ENCODE measurements at regions not wholly inside any gene's neighbourhood (a gene's known extent, or its start where the extent isn't known, plus 50 kb on each side); places are given as distances from the start of the nearest gene placed in this dataset.

- intact Hi-C loops (cut with micrococcal nuclease), result no loop called here
- Mint-ChIP-seq H3K36me3 (ENCODE audit: low read depth) (no peaks in the 10 kb centered on the region), H3K9me3 (no peaks in the 10 kb centered on the region), H3K4me3 (no peak overlapping the region), H3K4me1 (no peaks in the 10 kb centered on the region), H3K27ac (no peak overlapping the region), H3K27me3 (peaks cover 19% of the 10 kb centered on the region)
- no peak for ATAC-seq (ENCODE audit: low read depth)
- TF ChIP-seq, protein P1, sequence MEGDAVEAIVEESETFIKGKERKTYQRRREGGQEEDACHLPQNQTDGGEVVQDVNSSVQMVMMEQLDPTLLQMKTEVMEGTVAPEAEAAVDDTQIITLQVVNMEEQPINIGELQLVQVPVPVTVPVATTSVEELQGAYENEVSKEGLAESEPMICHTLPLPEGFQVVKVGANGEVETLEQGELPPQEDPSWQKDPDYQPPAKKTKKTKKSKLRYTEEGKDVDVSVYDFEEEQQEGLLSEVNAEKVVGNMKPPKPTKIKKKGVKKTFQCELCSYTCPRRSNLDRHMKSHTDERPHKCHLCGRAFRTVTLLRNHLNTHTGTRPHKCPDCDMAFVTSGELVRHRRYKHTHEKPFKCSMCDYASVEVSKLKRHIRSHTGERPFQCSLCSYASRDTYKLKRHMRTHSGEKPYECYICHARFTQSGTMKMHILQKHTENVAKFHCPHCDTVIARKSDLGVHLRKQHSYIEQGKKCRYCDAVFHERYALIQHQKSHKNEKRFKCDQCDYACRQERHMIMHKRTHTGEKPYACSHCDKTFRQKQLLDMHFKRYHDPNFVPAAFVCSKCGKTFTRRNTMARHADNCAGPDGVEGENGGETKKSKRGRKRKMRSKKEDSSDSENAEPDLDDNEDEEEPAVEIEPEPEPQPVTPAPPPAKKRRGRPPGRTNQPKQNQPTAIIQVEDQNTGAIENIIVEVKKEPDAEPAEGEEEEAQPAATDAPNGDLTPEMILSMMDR (IDR thresholded peaks at IDR 0.05), result no peak
- CTCF ChIA-PET, result no interaction called here
- DNase-seq, result no peak
- POLR2A ChIA-PET, result no interaction called here
Observed at GRCh38 chr7:135817583-135817982, 69.0 kb upstream of the FAM180A start.

DNA sequence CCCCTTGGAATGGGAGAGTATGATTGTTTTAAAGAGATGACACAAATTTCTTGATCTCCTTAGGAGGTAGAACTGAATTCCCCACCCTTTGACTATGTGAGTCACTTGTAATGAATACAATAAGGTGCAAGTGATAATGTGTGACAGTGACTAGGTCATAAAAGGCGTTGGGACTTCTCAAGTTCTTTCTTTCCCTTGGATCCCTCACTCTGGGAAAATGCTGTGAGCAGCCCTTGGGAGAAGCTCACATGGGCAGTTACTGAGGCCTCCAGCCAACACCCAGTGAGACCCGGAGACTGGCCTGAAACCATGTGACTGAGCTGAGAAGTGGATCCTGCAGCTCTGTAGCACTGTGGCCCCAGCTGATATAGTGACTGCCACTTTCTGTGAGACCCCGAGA is 66.4 kb upstream of the FAM180A start:
- no peak overlapping the region for H3K27ac Mint-ChIP-seq
- POLR2A ChIA-PET, result no interaction called here
- TF ChIP-seq, protein P1 (IDR thresholded peaks at IDR 0.05), result no peak
- no peak overlapping the region for H3K4me3 Mint-ChIP-seq
- CTCF ChIA-PET, result interaction anchor here (1.1 kb wide), 1 partner anchor 16 kb away, joined by 3 read pairs; no protein-coding TSS in a partner anchor
- H3K36me3 Mint-ChIP-seq (ENCODE audit: low read depth), result no peaks in the 10 kb centered on the region
- no peak for DNase-seq
- H3K4me1 Mint-ChIP-seq, result no peaks in the 10 kb centered on the region
- ATAC-seq (ENCODE audit: low read depth), result no peak
- H3K27me3 Mint-ChIP-seq, result peaks cover 15% of the 10 kb centered on the region
- intact Hi-C loops (cut with micrococcal nuclease), result no loop called here
- no peaks in the 10 kb centered on the region for H3K9me3 Mint-ChIP-seq

DNA sequence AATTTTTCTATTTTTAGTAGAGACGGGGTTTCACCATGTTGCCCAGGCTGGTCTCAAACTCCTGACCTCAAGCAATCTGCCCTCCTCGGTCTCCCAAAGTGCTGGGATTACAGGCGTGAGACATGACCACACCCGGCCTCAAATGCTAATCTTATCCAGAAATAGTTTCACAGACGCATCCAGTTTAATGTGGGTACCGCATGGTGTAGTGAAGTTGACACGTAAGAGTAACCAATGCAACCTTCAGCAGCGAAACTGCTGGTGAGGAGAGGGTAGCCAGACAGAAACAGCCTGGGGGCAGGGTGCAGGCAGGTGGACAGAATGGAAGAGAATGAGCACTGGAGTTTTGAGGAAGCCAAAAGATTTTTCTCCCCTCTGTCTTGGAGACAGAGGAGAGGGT is 63.5 kb upstream of the FAM180A start:
- H3K4me3 Mint-ChIP-seq, result no peak overlapping the region
- H3K27ac Mint-ChIP-seq, result no peak overlapping the region
- intact Hi-C loops (cut with micrococcal nuclease), result no loop called here
- no peak for DNase-seq
- no peaks in the 10 kb centered on the region for H3K36me3 Mint-ChIP-seq (ENCODE audit: low read depth)
- H3K27me3 Mint-ChIP-seq, result peaks cover 9% of the 10 kb centered on the region
- TF ChIP-seq, protein P1 (IDR thresholded peaks at IDR 0.05), result no peak
- POLR2A ChIA-PET, result no interaction called here
- no peak for ATAC-seq (ENCODE audit: low read depth)
- no peaks in the 10 kb centered on the region for H3K4me1 Mint-ChIP-seq
- H3K9me3 Mint-ChIP-seq, result no peaks in the 10 kb centered on the region
- CTCF ChIA-PET, result no interaction called here

- Mint-ChIP-seq H3K9me3 (no peaks in the 10 kb centered on the region), H3K27me3 (peaks cover 8% of the 10 kb centered on the region), H3K36me3 (ENCODE audit: low read depth) (no peaks in the 10 kb centered on the region), H3K4me3 (no peak overlapping the region), H3K4me1 (no peaks in the 10 kb centered on the region), H3K27ac (no peak overlapping the region)
- POLR2A ChIA-PET, result no interaction called here
- TF ChIP-seq, protein P1 (IDR thresholded peaks at IDR 0.05), result no peak
- DNase-seq (no peak), ATAC-seq (ENCODE audit: low read depth) (no peak)
- intact Hi-C loops (cut with micrococcal nuclease), result no loop called here
- CTCF ChIA-PET, result no interaction called here
Observed at GRCh38 chr7:135811506-135811905, 62.9 kb upstream of the FAM180A start.

DNA sequence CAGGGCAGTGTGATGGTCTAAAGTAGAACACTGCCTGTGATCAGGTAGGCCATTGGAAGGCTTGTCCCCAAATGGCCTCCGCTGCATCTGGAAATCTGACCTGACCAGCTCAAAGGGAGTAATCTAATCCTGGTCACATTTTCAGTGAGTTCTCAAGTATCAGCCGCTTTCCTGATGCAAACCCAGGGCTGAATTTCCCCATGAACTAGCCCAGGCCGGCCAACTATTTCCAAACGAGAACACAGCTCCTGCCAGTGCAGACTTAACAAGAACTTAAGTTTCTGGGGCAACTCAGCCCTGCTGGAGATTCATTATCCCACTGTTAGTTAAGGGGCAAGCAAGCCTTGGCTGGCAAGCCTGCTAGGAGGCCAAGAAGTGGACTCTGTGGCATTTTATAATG is 59.6 kb upstream of the FAM180A start:
- POLR2A ChIA-PET, result no interaction called here
- DNase-seq (no peak), ATAC-seq (ENCODE audit: low read depth) (no peak)
- Mint-ChIP-seq H3K4me1 (no peaks in the 10 kb centered on the region), H3K9me3 (no peaks in the 10 kb centered on the region), H3K27ac (no peak overlapping the region), H3K27me3 (peaks cover 4% of the 10 kb centered on the region), H3K36me3 (ENCODE audit: low read depth) (no peaks in the 10 kb centered on the region), H3K4me3 (no peak overlapping the region)
- CTCF ChIA-PET, result interaction anchor here (1.1 kb wide), 1 partner anchor 202 kb away, joined by 3 read pairs; no protein-coding TSS in a partner anchor
- TF ChIP-seq, protein P1 (IDR thresholded peaks at IDR 0.05), result no peak
- intact Hi-C loops (cut with micrococcal nuclease), result no loop called here

Data from activated B cell treated with CpG ODN at 0.5 μM for 24 hours (primary cell).